A673 (cell line): ENCODE measurements at regions not wholly inside any gene's neighbourhood (a gene's known extent, or its start where the extent isn't known, plus 50 kb on each side); places are given as distances from the start of the nearest gene placed in this dataset.

ENCODE experiments used
- BruUV-seq: library from RNA; stranded (reverse); fragments of 400-500 nt; replicated peaks from 2 replicates; lab custom pipeline; 2021; lab: Mats Ljungman, UMichigan
- CTCF ChIA-PET: fragments of 300-600 bp; sonication (Branson Sonifier 250); formaldehyde crosslinking; loops from one replicate; lab custom pipeline; 2022; ENCODE audit warnings: antibody characterized with exemption; lab: Charles Lee
- POLR2A ChIA-PET: fragments of 300-600 bp; sonication (Branson Sonifier 250); formaldehyde crosslinking; loops from one replicate; lab custom pipeline; 2022; ENCODE audit warnings: antibody characterized with exemption; ENCODE audit not compliant: low non-redundant PET; lab: Charles Lee
- DNase-seq: peaks from one replicate; pipeline ENCODE4 v3.0.0-alpha.2; 2015; ENCODE audit warnings: low spot score
- H3K27ac ChIP-seq: fragments of 200-600 bp; sonication (generic); 2 replicates; pipeline ENCODE4 v1.5.1; 2016; ENCODE audit warnings: mixed run types, low read depth, mild to moderate bottlenecking, mixed read lengths, antibody characterized with exemption, low read length; ENCODE audit not compliant: poor library complexity, severe bottlenecking
- H3K27me3 ChIP-seq: fragments of 200-600 bp; sonication (generic); replicated peaks from 2 replicates; pipeline ENCODE4 v1.6.1; 2017; ENCODE audit warnings: mixed run types, low read depth, mild to moderate bottlenecking, mixed read lengths, antibody characterized with exemption, low read length; ENCODE audit not compliant: insufficient read depth, poor library complexity
- H3K36me3 ChIP-seq: fragments of 200-600 bp; sonication (generic); 2 replicates; pipeline ENCODE4 v1.6.1; 2016; ENCODE audit warnings: mixed run types, mild to moderate bottlenecking, mixed read lengths, antibody characterized with exemption, low read length; ENCODE audit not compliant: insufficient read depth, poor library complexity, severe bottlenecking
- H3K4me1 ChIP-seq: fragments of 200-600 bp; sonication (generic); 2 replicates; pipeline ENCODE4 v1.6.1; 2017; ENCODE audit warnings: mixed run types, mild to moderate bottlenecking, mixed read lengths, antibody characterized with exemption, low read length; ENCODE audit not compliant: insufficient read depth, poor library complexity, severe bottlenecking
- H3K4me3 ChIP-seq: fragments of 200-600 bp; sonication (generic); 2 replicates; pipeline ENCODE4 v1.5.1; 2016; ENCODE audit warnings: low read depth, mixed run types, mild to moderate bottlenecking, mixed read lengths, low read length; ENCODE audit not compliant: poor library complexity, severe bottlenecking
- H3K9me3 ChIP-seq: fragments of 200-600 bp; sonication (generic); 2 replicates; pipeline ENCODE4 v1.6.1; 2016; ENCODE audit warnings: mixed run types, low read depth, mild to moderate bottlenecking, mixed read lengths, antibody characterized with exemption, low read length; ENCODE audit not compliant: poor library complexity, severe bottlenecking
- EZH2 ChIP-seq: fragments of 200-600 bp; sonication (generic); IDR thresholded peaks from 2 replicates; pipeline ENCODE4 v1.6.1; 2017; ENCODE audit warnings: borderline replicate concordance, low read depth, mild to moderate bottlenecking, mixed read lengths, antibody characterized with exemption, low read length; ENCODE audit not compliant: poor library complexity, severe bottlenecking
- intact Hi-C: fragments of 100-400 bp; cut with micrococcal nuclease; formaldehyde crosslinking; loops from one replicate; pipeline ENCODE4 v1.10.0; 2022; ENCODE audit not compliant: unreplicated experiment
- TF ChIP-seq, protein P1 (sequence below): fragments of 300-800, 200-600 bp; sonication (generic); conservative IDR thresholded peaks from 2 replicates; pipeline ENCODE4 v1.5.1; 2017; ENCODE audit warnings: low read depth, mild to moderate bottlenecking, antibody characterized with exemption, low read length, moderate library complexity, mixed read lengths

DNA sequence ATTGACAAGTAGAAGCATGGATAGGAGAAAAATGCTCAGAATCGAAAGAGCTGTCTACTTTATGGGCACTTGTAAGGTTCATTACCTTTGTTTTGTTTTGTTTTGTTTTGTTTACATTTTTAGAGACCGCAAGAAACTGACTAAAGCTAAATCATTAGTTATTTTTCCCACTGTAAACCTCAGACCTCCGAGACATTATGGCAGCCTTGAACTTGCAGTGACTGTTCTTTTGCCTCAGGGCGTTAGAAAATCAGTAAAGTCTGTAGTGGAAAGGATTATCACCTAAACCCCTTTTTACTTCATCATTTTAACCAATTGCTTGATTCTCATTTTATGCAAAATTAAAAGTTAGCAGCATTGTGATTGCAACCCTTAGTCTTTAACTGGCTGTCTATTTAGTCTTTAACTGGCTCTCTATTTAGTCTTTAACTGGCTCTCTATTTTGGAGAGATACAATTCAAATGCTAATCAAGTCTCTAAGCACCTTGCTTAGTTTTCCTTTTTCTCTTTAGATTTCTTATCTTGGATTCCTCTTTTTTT, 383.3 kb upstream of the ROBO2 start:
- no TSS peak for BruUV-seq
- no peaks in the 10 kb centered on the region for H3K36me3 ChIP-seq
- no peak for DNase-seq
- H3K27ac ChIP-seq = no peak overlapping the region
- H3K4me1 ChIP-seq = peaks cover 6% of the 10 kb centered on the region
- no peak for TF ChIP-seq EZH2
- TF ChIP-seq, protein P1, sequence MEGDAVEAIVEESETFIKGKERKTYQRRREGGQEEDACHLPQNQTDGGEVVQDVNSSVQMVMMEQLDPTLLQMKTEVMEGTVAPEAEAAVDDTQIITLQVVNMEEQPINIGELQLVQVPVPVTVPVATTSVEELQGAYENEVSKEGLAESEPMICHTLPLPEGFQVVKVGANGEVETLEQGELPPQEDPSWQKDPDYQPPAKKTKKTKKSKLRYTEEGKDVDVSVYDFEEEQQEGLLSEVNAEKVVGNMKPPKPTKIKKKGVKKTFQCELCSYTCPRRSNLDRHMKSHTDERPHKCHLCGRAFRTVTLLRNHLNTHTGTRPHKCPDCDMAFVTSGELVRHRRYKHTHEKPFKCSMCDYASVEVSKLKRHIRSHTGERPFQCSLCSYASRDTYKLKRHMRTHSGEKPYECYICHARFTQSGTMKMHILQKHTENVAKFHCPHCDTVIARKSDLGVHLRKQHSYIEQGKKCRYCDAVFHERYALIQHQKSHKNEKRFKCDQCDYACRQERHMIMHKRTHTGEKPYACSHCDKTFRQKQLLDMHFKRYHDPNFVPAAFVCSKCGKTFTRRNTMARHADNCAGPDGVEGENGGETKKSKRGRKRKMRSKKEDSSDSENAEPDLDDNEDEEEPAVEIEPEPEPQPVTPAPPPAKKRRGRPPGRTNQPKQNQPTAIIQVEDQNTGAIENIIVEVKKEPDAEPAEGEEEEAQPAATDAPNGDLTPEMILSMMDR = no peak
- CTCF ChIA-PET = no interaction called here
- POLR2A ChIA-PET = no interaction called here
- H3K4me3 ChIP-seq = no peak overlapping the region
- H3K27me3 ChIP-seq = no peaks in the 10 kb centered on the region
- no peaks in the 10 kb centered on the region for H3K9me3 ChIP-seq
- intact Hi-C loops = no loop called here

DNA sequence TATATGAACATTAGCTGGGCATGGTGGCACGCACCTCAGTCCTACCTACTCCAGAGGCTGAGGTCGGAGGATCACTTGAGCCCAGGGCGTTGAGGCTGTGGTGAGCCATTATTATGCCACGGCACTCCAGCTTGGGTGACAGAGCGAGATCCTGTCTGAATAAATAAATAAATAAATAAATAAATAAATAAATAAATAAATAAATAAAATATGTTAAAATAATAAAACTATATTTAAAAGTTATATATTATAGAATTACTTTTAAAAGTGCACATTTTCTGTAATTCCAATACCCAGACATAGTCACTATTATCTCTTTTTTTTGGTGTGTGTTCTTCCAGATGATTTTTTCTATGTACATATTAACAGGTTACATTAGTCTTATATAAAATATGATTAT, 382.0 kb upstream of the ROBO2 start:
- H3K9me3 ChIP-seq = no peaks in the 10 kb centered on the region
- BruUV-seq = no TSS peak

DNA sequence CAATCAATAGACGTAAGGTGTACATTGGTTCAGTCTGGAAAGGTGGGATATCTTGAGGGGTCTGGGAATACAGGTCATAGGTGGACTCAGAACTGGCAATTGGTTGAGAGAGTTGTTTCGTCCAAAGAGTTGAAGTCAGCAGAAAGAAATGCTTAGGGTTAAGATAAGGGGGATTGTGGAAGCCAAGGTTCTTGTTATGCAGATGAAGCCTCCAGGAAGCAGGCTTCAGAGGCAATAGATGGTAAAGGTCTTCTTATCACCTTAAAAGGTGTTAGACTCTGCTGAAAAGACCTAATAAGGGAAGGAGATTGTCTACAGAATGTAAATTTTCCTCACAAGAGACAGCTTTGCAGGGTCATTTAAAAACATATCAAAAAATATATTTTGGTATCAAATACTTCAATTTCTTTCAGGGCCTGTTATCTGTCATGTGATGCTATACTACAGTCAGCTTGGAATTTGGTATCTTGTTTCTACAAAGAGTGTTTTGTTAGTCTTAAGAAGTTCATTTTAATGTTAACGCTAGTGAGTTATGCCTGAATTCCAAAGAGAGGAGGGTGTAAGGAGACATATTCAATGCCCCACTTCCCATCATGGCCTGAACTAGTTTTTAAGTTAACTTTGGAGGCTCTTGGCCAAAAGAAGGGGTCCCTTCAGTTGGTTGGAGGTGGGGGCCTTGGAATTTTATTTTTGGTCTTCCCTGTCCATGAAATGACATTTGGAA, 378.2 kb upstream of the ROBO2 start:
- H3K4me3 ChIP-seq = no peak overlapping the region
- intact Hi-C loops = no loop called here
- TF ChIP-seq EZH2 = no peak
- TF ChIP-seq, protein P1 = no peak
- no peak overlapping the region for H3K27ac ChIP-seq
- ChIA-PET CTCF (no interaction called here), POLR2A (no interaction called here)
- H3K4me1 ChIP-seq = no peaks in the 10 kb centered on the region
- no peak for DNase-seq
- H3K36me3 ChIP-seq = no peaks in the 10 kb centered on the region
- BruUV-seq = no TSS peak
- H3K27me3 ChIP-seq = no peaks in the 10 kb centered on the region
- no peaks in the 10 kb centered on the region for H3K9me3 ChIP-seq

More for the DNA sequence above, 382.0 kb upstream of the ROBO2 start:
- TF ChIP-seq, protein P1 = no peak
- no peak for TF ChIP-seq EZH2
- Histone ChIP-seq H3K36me3 (no peaks in the 10 kb centered on the region), H3K27ac (no peak overlapping the region), H3K4me3 (no peak overlapping the region), H3K4me1 (no peaks in the 10 kb centered on the region), H3K27me3 (no peaks in the 10 kb centered on the region)
- intact Hi-C loops = no loop called here
- ChIA-PET CTCF (no interaction called here), POLR2A (no interaction called here)
- DNase-seq = no peak
